LNCAP (cell line): ENCODE measurements at regions not wholly inside any gene's neighbourhood (a gene's known extent, or its start where the extent isn't known, plus 50 kb on each side); places are given as distances from the start of the nearest gene placed in this dataset.

Experiments
- CTCF ChIP-seq: fragments of 450-650 bp; IDR thresholded peaks from 2 replicates; pipeline ENCODE4 v1.5.1; 2017; ENCODE audit warnings: mild to moderate bottlenecking

GRCh38 chr7:11934796-11935195, 102.8 kb upstream of the THSD7A start:
- no peak for TF ChIP-seq CTCF

- TF ChIP-seq CTCF = no peak
These were observed 103.9 kb upstream of the THSD7A start for GRCh38 chr7:11935905-11936304.

- no peak for TF ChIP-seq CTCF
These were observed 114.8 kb upstream of the THSD7A start for GRCh38 chr7:11946794-11947193.

- no peak for TF ChIP-seq CTCF
These were observed 118.3 kb upstream of the THSD7A start for GRCh38 chr7:11950281-11950680.

GRCh38 chr7:11950942-11951341, 118.9 kb upstream of the THSD7A start:
- no peak for TF ChIP-seq CTCF

GRCh38 chr7:11951909-11952308, 119.9 kb upstream of the THSD7A start:
- TF ChIP-seq CTCF = no peak

- TF ChIP-seq CTCF = no peak
These were observed 121.0 kb upstream of the THSD7A start for GRCh38 chr7:11952972-11953371.

GRCh38 chr7:11956991-11957390, 125.0 kb upstream of the THSD7A start:
- TF ChIP-seq CTCF = no peak
